GM18907 (cell line): ENCODE measurements at regions not wholly inside any gene's neighbourhood (a gene's known extent, or its start where the extent isn't known, plus 50 kb on each side); places are given as distances from the start of the nearest gene placed in this dataset.

Experiments
- ATAC-seq: cut with Tn5 transposase; IDR thresholded peaks from one replicate; pipeline ENCODE4 v1.9.1; 2021; ENCODE audit warnings: mild to moderate bottlenecking, moderate library complexity; ENCODE audit not compliant: unreplicated experiment

DNA sequence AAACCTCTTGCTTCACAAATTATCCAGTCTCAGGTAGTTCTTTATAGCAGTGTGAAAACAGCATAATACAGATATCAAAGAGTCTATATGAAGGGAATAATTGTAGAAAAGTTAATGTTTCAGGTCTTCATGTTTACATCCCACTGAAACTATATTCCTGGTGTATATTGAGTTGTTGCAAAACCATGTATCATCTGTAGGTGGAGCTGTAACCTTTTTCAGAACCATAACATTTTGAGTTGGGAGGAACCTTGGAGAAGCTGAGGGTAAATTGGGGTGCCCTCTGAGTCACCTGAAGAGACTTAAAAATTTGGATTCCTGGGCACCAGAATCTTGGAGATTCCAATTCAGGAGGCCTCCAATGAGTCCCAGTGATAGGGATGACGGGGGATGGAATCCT is 51.9 kb upstream of the TAPT1 start:
- no peak for ATAC-seq
